ENCODE measurements at regions not wholly inside any gene's neighbourhood (a gene's known extent, or its start where the extent isn't known, plus 50 kb on each side); places are given as distances from the start of the nearest gene placed in this dataset.

DNA sequence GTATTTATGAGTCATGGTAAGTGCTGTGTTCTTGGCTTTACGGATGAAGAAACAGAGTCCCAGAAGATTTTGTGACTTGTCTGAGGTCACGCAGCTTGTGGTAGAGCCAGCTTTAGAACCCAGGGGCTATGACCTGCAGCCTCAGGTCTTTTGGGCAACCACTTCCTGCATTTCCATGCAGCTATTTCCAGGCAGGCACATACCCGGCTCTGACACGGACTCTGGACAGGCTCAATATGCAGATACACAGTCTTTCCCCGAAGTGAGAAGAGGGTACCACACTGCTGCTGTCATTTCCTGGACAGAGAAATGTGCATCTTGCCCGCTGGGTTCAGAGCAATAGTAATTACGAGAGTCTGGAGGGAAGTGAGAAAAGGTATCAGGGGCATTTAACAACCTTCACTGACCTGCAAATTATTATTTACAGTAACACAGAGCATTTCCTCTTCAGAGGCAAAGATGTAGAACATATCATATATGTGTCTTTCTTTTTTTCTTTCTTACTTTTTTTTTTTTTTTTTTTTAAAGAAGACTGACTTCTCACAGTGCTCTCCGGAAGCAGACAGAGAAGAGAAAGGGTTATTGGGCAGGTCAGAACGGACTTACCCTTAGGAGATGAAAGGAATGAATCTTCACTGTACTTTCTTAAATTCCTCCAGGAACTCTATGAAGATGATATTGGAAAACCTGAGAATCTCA, 185.1 kb downstream of the CLIC5 start:
- DNase-seq, result no peak

GRCh38 chr6:45829873-45830272, 185.8 kb downstream of the CLIC5 start:
- DNase-seq, result no peak

DNA sequence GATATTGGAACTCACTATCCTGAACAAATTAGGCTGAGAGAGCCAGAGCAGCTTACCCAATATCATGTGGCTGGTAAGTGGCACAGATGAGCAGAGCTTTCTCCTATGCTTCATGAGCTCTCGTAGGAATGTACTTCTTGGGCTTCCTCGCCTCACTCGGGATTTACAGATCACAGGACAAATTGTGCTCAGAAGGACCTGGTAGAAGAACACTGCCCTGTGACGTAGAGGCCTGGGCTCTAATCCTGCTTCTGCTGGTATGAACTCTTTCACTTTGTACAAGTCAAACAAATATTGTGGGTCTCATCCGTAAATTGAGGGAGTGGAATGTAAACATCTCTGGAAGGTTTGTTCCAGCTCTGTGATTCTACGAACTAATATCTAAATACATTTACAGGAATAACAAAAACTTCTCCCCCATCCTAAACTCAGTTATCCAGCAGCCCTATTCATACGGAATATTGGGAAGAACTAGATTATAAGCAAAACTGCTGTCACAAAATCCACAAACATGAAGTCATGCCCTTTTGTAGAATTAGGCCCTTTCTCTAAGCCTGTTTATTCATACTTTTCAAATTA, 187.6 kb downstream of the CLIC5 start:
- no peak for DNase-seq

- no peak for DNase-seq
Observed at GRCh38 chr6:45822873-45823272, 192.8 kb downstream of the CLIC5 start.

GRCh38 chr6:45822246-45822812, 193.3 kb downstream of the CLIC5 start:
- DNase-seq, result no peak

DNA sequence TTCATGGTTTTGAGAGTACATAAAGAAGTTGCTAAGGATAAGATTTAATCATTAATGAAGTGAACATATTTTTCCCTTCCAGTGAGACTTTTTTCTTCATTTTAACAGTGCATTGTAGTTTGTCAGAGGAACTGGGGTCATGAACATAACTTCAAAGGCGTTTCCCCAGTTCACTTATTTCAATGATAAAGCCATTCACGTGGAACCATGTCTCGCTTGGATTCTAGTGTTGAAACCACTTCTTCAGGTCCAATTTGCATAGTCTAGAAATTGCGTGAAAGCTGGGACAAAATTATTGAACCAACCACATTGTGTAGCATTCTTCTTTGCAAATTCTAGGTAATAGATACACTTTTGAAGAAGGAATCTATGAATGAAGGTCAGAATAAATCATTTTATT, 197.0 kb downstream of the CLIC5 start:
- no peak for DNase-seq

DNA sequence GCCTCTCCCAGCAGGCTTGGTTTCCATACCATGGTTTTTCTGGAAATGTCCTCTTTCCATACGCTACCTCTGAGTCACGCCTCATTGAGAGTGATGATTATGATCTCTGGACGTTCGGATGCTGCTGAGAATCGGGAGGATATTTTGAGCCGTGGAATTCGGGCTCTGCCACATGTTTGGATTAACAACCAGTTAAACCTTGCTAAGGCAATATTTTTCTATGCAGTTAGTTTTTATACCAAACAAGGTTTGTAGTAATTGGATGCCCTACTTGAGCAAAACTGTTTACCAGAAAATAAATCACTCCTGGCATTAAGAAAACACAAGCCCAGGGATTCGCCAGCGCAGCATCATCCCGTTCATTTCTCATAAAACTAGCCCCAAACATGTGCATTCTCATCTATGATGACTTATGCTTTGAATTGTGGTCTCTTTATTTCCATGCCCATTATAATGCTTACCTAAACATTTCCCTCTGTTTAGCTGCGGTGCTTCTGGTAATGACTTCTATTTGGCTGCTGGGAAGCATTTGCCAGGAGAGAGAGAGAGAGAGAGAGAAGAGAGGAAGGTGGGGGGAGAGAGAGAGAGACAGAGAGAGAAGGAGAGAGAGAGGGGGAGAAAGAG, 198.9 kb downstream of the CLIC5 start:
- DNase-seq, result no peak

- no peak for DNase-seq
Observed at GRCh38 chr6:45815466-45816125, 200.1 kb downstream of the CLIC5 start.

DNA sequence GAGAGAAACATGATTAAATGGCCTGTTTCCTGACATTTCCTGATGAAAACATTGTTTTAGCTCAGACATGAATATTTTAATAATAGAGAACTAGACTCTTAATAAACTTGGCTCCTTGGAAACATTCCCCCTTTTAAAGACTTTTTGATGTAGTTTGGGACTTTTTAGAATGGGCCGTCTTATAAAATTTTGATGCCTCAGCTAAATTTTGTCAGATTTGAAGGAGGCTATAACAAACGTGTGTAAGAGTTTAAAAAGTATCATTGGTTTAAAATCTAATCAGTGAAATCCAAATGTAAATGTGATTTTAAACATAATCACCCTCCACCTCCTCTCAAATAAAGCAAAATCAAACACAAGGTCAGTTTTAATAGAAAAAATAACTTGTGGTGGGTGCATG, 200.9 kb downstream of the CLIC5 start:
- DNase-seq, result no peak

DNA sequence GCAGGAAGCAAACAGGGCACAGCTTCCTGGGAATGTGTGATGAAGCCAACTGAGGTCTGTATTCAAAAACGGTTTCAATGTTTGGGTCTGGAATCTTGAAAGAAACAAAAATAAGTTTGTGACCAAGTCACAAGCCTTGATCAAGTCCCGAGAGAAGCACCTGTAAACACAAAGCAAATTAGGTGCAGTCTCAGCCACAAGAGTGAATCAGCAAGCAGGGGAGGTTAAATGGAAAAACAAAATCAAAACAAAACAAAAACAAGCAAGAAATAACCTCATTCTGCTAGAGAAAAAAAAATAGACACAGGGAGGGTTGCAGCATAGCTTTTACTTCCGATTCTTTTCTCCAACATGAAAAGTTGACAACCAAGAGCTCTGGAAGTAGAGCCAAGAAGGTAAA, 201.7 kb downstream of the CLIC5 start:
- DNase-seq, result no peak

GRCh38 chr6:45812922-45813321, 202.7 kb downstream of the CLIC5 start:
- DNase-seq, result no peak

DNA sequence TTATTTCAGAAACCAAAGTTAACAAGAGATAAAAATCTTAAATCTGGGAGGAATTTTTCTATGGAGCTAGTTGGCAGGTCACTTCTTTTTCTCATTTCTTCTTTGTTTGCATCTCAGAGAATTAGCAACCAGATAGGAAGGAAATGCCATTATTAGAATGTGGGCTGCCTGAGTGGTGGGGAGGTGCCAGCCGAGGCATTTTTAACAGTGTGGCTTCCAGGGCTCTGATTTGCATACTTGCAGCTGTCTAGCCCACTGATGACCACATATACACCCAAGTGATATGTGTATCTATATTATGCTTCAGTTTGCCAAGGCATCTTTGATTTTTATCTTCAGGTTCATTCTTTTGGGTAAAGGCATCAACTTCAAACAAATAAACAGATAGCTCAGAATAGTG, 206.7 kb downstream of the CLIC5 start:
- no peak for DNase-seq

DNA sequence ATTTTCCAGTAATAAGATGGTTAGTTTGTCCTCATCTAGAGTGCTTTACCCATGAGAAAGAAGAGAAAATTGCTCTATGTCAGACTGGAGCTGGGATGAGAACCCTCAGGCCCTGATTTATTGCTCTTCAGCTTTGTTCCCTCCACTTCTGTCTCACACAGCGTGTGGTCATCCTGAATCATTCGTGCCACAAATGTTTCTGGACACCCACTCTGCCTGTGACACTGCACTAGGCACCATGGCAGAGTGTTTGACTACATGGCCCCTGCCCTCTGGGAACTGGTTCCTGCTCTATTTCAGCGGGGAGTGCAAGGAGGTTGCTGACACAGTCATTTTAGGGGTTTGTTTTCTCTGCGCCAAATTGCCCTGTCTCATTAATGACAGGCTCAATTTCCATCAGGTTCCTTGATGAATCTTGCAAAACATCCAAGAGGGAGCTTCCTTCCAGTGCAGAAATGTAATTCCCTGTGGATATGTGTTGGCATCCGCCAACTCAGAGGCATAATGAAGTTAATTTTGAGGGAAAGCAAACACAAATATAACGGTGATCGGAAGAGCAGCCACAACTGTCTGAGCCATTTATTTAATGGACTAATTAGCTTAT, 207.5 kb downstream of the CLIC5 start:
- peak in 1 of 2 experiments; percentile 50 for DNase-seq

- no peak for DNase-seq
Observed at GRCh38 chr6:45807311-45808041, 208.2 kb downstream of the CLIC5 start.

DNA sequence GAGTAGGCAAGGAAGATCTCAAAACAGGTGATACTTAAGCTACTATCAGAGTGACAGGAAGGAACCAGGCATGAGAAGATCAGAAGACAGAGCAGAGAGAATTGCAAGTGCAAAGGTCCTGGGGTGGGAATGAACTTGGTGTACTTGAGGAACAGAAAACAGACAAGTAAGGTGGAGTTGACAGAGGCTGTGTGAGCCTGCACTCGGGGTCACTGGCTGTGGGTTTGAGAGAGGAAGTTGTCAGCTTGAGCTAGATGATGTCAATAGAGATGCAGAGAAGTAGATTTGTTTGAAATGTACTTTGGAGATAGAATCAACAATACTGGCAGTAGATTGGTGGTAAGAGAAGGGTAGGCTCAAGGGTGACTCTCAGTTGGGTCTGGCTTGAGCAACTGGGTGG, 209.5 kb downstream of the CLIC5 start:
- DNase-seq, result no peak

- no peak for DNase-seq
Observed at GRCh38 chr6:45803071-45803470, 212.6 kb downstream of the CLIC5 start.

DNA sequence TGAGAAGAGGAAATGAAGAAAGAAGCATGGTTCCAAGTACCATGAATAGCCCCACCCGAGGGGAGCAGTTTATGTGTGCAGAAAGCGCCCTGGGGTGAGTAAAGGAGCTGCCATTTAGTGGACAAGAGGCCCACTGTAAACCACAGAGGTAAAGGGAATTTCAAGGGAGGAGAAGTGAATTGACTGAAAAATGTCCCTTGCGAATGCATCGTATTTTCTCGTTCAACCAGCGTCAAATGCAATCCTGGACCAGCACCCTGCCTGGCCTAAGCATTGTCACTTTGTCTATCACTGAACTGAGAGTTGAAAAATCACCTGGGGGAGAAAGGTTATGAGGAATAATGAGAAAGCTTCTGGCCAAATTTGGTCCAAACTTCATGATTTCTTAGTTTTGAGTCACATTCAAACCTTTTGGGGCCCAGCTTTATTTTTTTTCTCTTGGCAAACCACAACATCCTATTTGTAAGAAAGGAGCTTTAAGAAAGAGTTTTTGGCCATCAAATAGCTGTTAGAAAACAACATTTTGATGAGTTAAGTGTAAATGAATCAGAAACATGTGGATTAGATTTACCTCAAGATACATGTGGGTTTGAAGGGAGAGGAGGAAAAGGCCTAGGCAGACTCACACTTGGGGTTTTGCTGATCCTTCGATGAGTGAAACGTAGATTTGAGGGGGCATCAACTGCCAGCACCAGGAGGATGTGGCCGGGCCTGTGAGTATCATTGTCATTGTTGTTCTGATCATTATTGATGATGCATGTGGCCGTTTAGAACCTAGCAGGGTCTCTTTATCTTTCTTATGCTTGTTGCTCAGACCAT, 214.0 kb downstream of the CLIC5 start:
- DNase-seq, result no peak

GRCh38 chr6:45800911-45801310, 214.7 kb downstream of the CLIC5 start:
- DNase-seq, result no peak

DNA sequence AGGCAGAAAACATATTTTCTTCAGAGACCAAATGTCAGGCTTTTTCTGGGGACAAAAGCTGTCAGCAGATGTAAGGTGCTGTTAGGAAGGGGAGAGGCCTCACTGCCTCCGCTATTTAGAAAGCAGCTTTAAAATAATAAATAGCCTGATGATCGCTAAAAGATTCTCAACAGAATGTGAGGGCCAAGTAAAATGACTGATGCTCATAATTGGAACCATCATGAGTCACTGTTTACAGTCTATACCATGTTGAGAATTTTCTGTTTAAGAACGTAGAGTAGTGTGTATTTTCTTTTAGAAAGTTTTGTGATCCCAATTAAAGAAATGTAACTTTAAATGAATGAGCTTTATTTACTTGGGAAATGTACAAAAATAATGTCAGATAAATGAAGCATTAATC, 220.0 kb downstream of the CLIC5 start:
- DNase-seq, result no peak

DNA sequence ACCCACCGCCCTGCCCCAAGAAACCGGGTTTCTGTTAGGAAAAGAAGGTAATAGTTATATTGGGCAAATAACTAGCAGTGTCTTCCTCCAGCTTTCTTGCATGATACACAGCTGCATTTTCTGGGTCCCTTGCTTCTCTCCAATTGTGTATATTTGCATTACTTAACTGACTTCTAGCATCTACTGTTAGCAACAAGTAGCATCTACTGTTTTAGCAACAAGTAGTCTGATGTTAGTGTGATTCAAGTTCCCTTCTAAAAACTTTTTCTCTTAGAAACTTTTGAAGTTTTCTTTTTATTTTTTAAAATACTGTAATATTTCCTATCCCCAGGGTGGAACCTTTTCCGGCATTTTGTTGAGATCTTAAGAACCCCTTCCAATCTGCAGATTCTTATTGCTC, 221.2 kb downstream of the CLIC5 start:
- DNase-seq, result no peak

Data from NCI-H187 (cell line).